ENCODE measurements at regions not wholly inside any gene's neighbourhood (a gene's known extent, or its start where the extent isn't known, plus 50 kb on each side); places are given as distances from the start of the nearest gene placed in this dataset.

GRCh38 chr10:43970018-43970698 lies 321.5 kb upstream of the ZNF32 start:
- ChIA-PET CTCF (no interaction called here), POLR2A (no interaction called here)
- Histone ChIP-seq H3K9me3 (no peaks in the 10 kb centered on the region), H3K4me1 (no peaks in the 10 kb centered on the region), H3K4me2 (no peak overlapping the region), H3K27ac (no peak overlapping the region), H3K4me3 (no peak overlapping the region)
- TF ChIP-seq HDAC2 (IDR thresholded peaks at IDR 0.05), result no peak
- no peak for TF ChIP-seq CBX8 (IDR thresholded peaks at IDR 0.05)
- no peak for TF ChIP-seq HEYL (CRISPR knock-in tag; IDR thresholded peaks at IDR 0.05)
- no peak for TF ChIP-seq RFX5 (IDR thresholded peaks at IDR 0.05)
- no peak for TF ChIP-seq ZNF302 (CRISPR knock-in tag; IDR thresholded peaks at IDR 0.05)
- no peak for TF ChIP-seq EP300 (IDR thresholded peaks at IDR 0.05)
- TF ChIP-seq HMGXB4 (CRISPR knock-in tag; IDR thresholded peaks at IDR 0.05; ENCODE audit: borderline replicate concordance), result no peak
- TF ChIP-seq POLR2AphosphoS2 (conservative IDR thresholded peaks at IDR 0.05; ENCODE audit: low read length), result no peak
- TF ChIP-seq, protein P1, sequence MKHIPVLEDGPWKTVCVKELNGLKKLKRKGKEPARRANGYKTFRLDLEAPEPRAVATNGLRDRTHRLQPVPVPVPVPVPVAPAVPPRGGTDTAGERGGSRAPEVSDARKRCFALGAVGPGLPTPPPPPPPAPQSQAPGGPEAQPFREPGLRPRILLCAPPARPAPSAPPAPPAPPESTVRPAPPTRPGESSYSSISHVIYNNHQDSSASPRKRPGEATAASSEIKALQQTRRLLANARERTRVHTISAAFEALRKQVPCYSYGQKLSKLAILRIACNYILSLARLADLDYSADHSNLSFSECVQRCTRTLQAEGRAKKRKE (CRISPR knock-in tag; IDR thresholded peaks at IDR 0.05; ENCODE audit: low read depth), result no peak
- TF ChIP-seq SREBF2 (IDR thresholded peaks at IDR 0.05), result no peak
- no peak for TF ChIP-seq CHD2 (IDR thresholded peaks at IDR 0.05; ENCODE audit: low read length, partially characterized antibody)
- no peak for TF ChIP-seq TP53 (CRISPR knock-in tag; IDR thresholded peaks at IDR 0.05)
- no peak for TF ChIP-seq ZC3H11A (IDR thresholded peaks at IDR 0.05)
- no peak for TF ChIP-seq CEBPB (IDR thresholded peaks at IDR 0.05)
- TF ChIP-seq E2F6 (IDR thresholded peaks at IDR 0.05; ENCODE audit: borderline replicate concordance, low read depth), result no peak
- TF ChIP-seq PBX3 (IDR thresholded peaks at IDR 0.05), result no peak
- TF ChIP-seq MAFK (IDR thresholded peaks at IDR 0.05; ENCODE audit: partially characterized antibody), result no peak
- no peak for TF ChIP-seq FOXS1 (CRISPR knock-in tag; IDR thresholded peaks at IDR 0.05)
- ATAC-seq, result no peak
- DNase-seq (ENCODE audit: low read depth in 1 of 2, low spot score in 1 of 2), result no peak
- WGBS (ENCODE audit: missing lambda C conversion rate), result 8% methylated on average over 6 of the region's 6 CpGs
- no peak for FAIRE-seq

- Histone ChIP-seq H3K9me3 (no peaks in the 10 kb centered on the region), H3K4me1 (no peaks in the 10 kb centered on the region), H3K4me3 (no peak overlapping the region), H3K27ac (no peak overlapping the region), H3K4me2 (no peak overlapping the region)
- ChIA-PET CTCF (no interaction called here), POLR2A (no interaction called here)
- TF ChIP-seq CEBPB (IDR thresholded peaks at IDR 0.05), result no peak
- TF ChIP-seq CHD2 (IDR thresholded peaks at IDR 0.05; ENCODE audit: low read length, partially characterized antibody), result no peak
- TF ChIP-seq ESRRA (IDR thresholded peaks at IDR 0.05; ENCODE audit: borderline replicate concordance, low read length), result no peak
- TF ChIP-seq HOXB5 (CRISPR knock-in tag; IDR thresholded peaks at IDR 0.05), result no peak
- TF ChIP-seq EP300 (IDR thresholded peaks at IDR 0.05), result no peak
- TF ChIP-seq ZSCAN20 (CRISPR knock-in tag; IDR thresholded peaks at IDR 0.05), result no peak
- TF ChIP-seq EHMT2 (IDR thresholded peaks at IDR 0.05; ENCODE audit: low read depth), result no peak
- TF ChIP-seq, protein P2, sequence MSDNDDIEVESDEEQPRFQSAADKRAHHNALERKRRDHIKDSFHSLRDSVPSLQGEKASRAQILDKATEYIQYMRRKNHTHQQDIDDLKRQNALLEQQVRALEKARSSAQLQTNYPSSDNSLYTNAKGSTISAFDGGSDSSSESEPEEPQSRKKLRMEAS (IDR thresholded peaks at IDR 0.05), result no peak
- no peak for TF ChIP-seq MAFK (IDR thresholded peaks at IDR 0.05; ENCODE audit: partially characterized antibody)
- no peak for TF ChIP-seq FOSB (CRISPR knock-in tag; IDR thresholded peaks at IDR 0.05)
- TF ChIP-seq JUNB (IDR thresholded peaks at IDR 0.05), result no peak
- no peak for TF ChIP-seq SREBF2 (IDR thresholded peaks at IDR 0.05)
- no peak for TF ChIP-seq JUN (IDR thresholded peaks at IDR 0.05)
- no peak for TF ChIP-seq ELK1 (IDR thresholded peaks at IDR 0.05; ENCODE audit: low read depth, low read length)
- no peak for TF ChIP-seq TFCP2L1 (CRISPR knock-in tag; IDR thresholded peaks at IDR 0.05)
- no peak for TF ChIP-seq ZNF302 (CRISPR knock-in tag; IDR thresholded peaks at IDR 0.05)
- DNase-seq (ENCODE audit: low read depth in 1 of 2, low spot score in 1 of 2) (no peak), ATAC-seq (no peak), FAIRE-seq (no peak)
- WGBS (ENCODE audit: missing lambda C conversion rate), result 32% methylated on average over 7 of the region's 9 CpGs
These were observed 320.8 kb upstream of the ZNF32 start for GRCh38 chr10:43969506-43969905.
